Mononuclear cell (primary cell): ENCODE measurements at regions not wholly inside any gene's neighbourhood (a gene's known extent, or its start where the extent isn't known, plus 50 kb on each side); places are given as distances from the start of the nearest gene placed in this dataset.

Source experiments
- H3K27me3 ChIP-seq: 2 replicates; pipeline ENCODE4 v1.6.0; 2011; ENCODE audit warnings: low read length, control low read depth; ENCODE audit not compliant: insufficient read depth
- H3K4me1 ChIP-seq: 2 replicates; pipeline ENCODE4 v1.5.1; 2011; ENCODE audit warnings: mild to moderate bottlenecking, low read length, control low read depth; ENCODE audit not compliant: insufficient read depth
- H3K4me3 ChIP-seq: 2 replicates; pipeline ENCODE4 v1.5.1; 2011; ENCODE audit warnings: mild to moderate bottlenecking, low read length, moderate library complexity
- H3K9me3 ChIP-seq: 2 replicates; pipeline ENCODE4 v1.5.1; 2011; ENCODE audit warnings: low read depth, mild to moderate bottlenecking, control low read depth, low read length

GRCh38 chr6:82045965-82046756 is 201.4 kb downstream of the IBTK start:
- no peak overlapping the region for H3K4me3 ChIP-seq

GRCh38 chr6:82040405-82041221 is 206.9 kb downstream of the IBTK start:
- Histone ChIP-seq H3K4me1 (no peaks in the 10 kb centered on the region), H3K4me3 (no peak overlapping the region), H3K9me3 (no peaks in the 10 kb centered on the region), H3K27me3 (no peaks in the 10 kb centered on the region)

More at GRCh38 chr6:82045965-82046756, 201.4 kb downstream of the IBTK start:
- no peaks in the 10 kb centered on the region for H3K9me3 ChIP-seq
- H3K4me1 ChIP-seq, result no peaks in the 10 kb centered on the region
- H3K27me3 ChIP-seq, result no peaks in the 10 kb centered on the region

GRCh38 chr6:82038631-82039030 is 208.9 kb downstream of the IBTK start:
- H3K27me3 ChIP-seq, result no peaks in the 10 kb centered on the region
- no peak overlapping the region for H3K4me3 ChIP-seq
- no peaks in the 10 kb centered on the region for H3K4me1 ChIP-seq
- H3K9me3 ChIP-seq, result no peaks in the 10 kb centered on the region

GRCh38 chr6:82035526-82035925 is 212.0 kb downstream of the IBTK start:
- Histone ChIP-seq H3K4me3 (no peak overlapping the region), H3K27me3 (no peaks in the 10 kb centered on the region), H3K9me3 (no peaks in the 10 kb centered on the region), H3K4me1 (no peaks in the 10 kb centered on the region)

- Histone ChIP-seq H3K4me3 (no peak overlapping the region), H3K9me3 (no peaks in the 10 kb centered on the region), H3K4me1 (no peaks in the 10 kb centered on the region), H3K27me3 (no peaks in the 10 kb centered on the region)
Observed at GRCh38 chr6:82033631-82034211, 213.8 kb downstream of the IBTK start.

- Histone ChIP-seq H3K9me3 (no peaks in the 10 kb centered on the region), H3K4me1 (no peaks in the 10 kb centered on the region), H3K4me3 (no peak overlapping the region), H3K27me3 (no peaks in the 10 kb centered on the region)
Observed at GRCh38 chr6:82032444-82032843, 215.1 kb downstream of the IBTK start.

GRCh38 chr6:82030761-82031503 is 216.6 kb downstream of the IBTK start:
- no peaks in the 10 kb centered on the region for H3K27me3 ChIP-seq
- H3K9me3 ChIP-seq, result no peaks in the 10 kb centered on the region
- no peak overlapping the region for H3K4me3 ChIP-seq
- no peaks in the 10 kb centered on the region for H3K4me1 ChIP-seq

- Histone ChIP-seq H3K4me3 (no peak overlapping the region), H3K9me3 (no peaks in the 10 kb centered on the region), H3K4me1 (no peaks in the 10 kb centered on the region), H3K27me3 (no peaks in the 10 kb centered on the region)
Observed at GRCh38 chr6:82030301-82030700, 217.2 kb downstream of the IBTK start.

- H3K9me3 ChIP-seq, result no peaks in the 10 kb centered on the region
- no peak overlapping the region for H3K4me3 ChIP-seq
- H3K27me3 ChIP-seq, result no peaks in the 10 kb centered on the region
- H3K4me1 ChIP-seq, result no peaks in the 10 kb centered on the region
Observed at GRCh38 chr6:82025271-82025670, 222.3 kb downstream of the IBTK start.

GRCh38 chr6:82022614-82023129 is 224.9 kb downstream of the IBTK start:
- Histone ChIP-seq H3K4me3 (no peak overlapping the region), H3K4me1 (no peaks in the 10 kb centered on the region), H3K27me3 (no peaks in the 10 kb centered on the region), H3K9me3 (no peaks in the 10 kb centered on the region)

GRCh38 chr6:82017773-82018172 is 229.8 kb downstream of the IBTK start:
- Histone ChIP-seq H3K27me3 (no peaks in the 10 kb centered on the region), H3K9me3 (no peaks in the 10 kb centered on the region), H3K4me1 (no peaks in the 10 kb centered on the region), H3K4me3 (no peak overlapping the region)

GRCh38 chr6:82017288-82017687 is 230.3 kb downstream of the IBTK start:
- Histone ChIP-seq H3K9me3 (no peaks in the 10 kb centered on the region), H3K4me1 (no peaks in the 10 kb centered on the region), H3K27me3 (no peaks in the 10 kb centered on the region)

GRCh38 chr6:82015526-82015925 is 232.0 kb downstream of the IBTK start:
- no peaks in the 10 kb centered on the region for H3K9me3 ChIP-seq

More at GRCh38 chr6:82017288-82017687, 230.3 kb downstream of the IBTK start:
- H3K4me3 ChIP-seq, result no peak overlapping the region

GRCh38 chr6:82015043-82015442 is 232.5 kb downstream of the IBTK start:
- H3K4me3 ChIP-seq, result no peak overlapping the region
- H3K9me3 ChIP-seq, result no peaks in the 10 kb centered on the region
- no peaks in the 10 kb centered on the region for H3K27me3 ChIP-seq
- H3K4me1 ChIP-seq, result no peaks in the 10 kb centered on the region

More at GRCh38 chr6:82015526-82015925, 232.0 kb downstream of the IBTK start:
- H3K27me3 ChIP-seq, result no peaks in the 10 kb centered on the region
- H3K4me3 ChIP-seq, result no peak overlapping the region
- H3K4me1 ChIP-seq, result no peaks in the 10 kb centered on the region
